ACC112 (cell line): ENCODE measurements at regions not wholly inside any gene's neighbourhood (a gene's known extent, or its start where the extent isn't known, plus 50 kb on each side); places are given as distances from the start of the nearest gene placed in this dataset.

ENCODE experiments used
- H2AFZ ChIP-seq: fragments of 200-600 bp; sonication (generic); one replicate; pipeline ENCODE4 v1.6.0; 2017; ENCODE audit warnings: antibody characterized with exemption, low read length; ENCODE audit not compliant: unreplicated experiment
- H3K27ac ChIP-seq: fragments of 200-600 bp; sonication (generic); 2 replicates; pipeline ENCODE4 v1.5.1; 2014; ENCODE audit warnings: low read depth, mild to moderate bottlenecking, antibody characterized with exemption, low read length, moderate library complexity
- H3K27me3 ChIP-seq: fragments of 200-600 bp; sonication (generic); 2 replicates; pipeline ENCODE4 v1.6.1; 2014; ENCODE audit warnings: mild to moderate bottlenecking, antibody characterized with exemption, low read length, moderate library complexity, mixed read lengths; ENCODE audit not compliant: insufficient read depth
- H3K36me3 ChIP-seq: fragments of 200-600 bp; sonication (generic); 2 replicates; pipeline ENCODE4 v1.6.1; 2016; ENCODE audit warnings: mild to moderate bottlenecking, antibody characterized with exemption, low read length, moderate library complexity, mixed read lengths; ENCODE audit not compliant: insufficient read depth
- H3K4me1 ChIP-seq: fragments of 200-600 bp; sonication (generic); one replicate; pipeline ENCODE4 v1.6.1; 2016; ENCODE audit warnings: low read length, mixed read lengths; ENCODE audit not compliant: insufficient read depth, unreplicated experiment, control insufficient read depth
- H3K4me3 ChIP-seq: fragments of 200-600 bp; sonication (generic); 2 replicates; pipeline ENCODE4 v1.5.1; 2014; ENCODE audit warnings: mild to moderate bottlenecking, low read depth, low read length
- H3K79me2 ChIP-seq: fragments of 200-600 bp; sonication (generic); one replicate; pipeline ENCODE4 v1.6.0; 2016; ENCODE audit warnings: low read length; ENCODE audit not compliant: control insufficient read depth, unreplicated experiment, insufficient read depth

- Histone ChIP-seq H3K79me2 (no peaks in the 10 kb centered on the region), H3K4me1 (peaks cover 7% of the 10 kb centered on the region), H2AFZ (no peak overlapping the region), H3K4me3 (no peak overlapping the region), H3K36me3 (no peaks in the 10 kb centered on the region), H3K27me3 (no peaks in the 10 kb centered on the region), H3K27ac (no peak overlapping the region; the same call in 1 of the 2 replicates)
These were observed 119.9 kb downstream of the ETAA1 start for GRCh38 chr2:67516899-67517530.

- no peaks in the 10 kb centered on the region for H3K36me3 ChIP-seq
- H3K79me2 ChIP-seq = no peaks in the 10 kb centered on the region
- peaks cover 14% of the 10 kb centered on the region for H3K4me1 ChIP-seq
- no peaks in the 10 kb centered on the region for H3K27me3 ChIP-seq
- H2AFZ ChIP-seq = no peak overlapping the region
- no peak overlapping the region for H3K4me3 ChIP-seq
- no peak overlapping the region for H3K27ac ChIP-seq
These were observed 125.0 kb downstream of the ETAA1 start for GRCh38 chr2:67522148-67522547.

DNA sequence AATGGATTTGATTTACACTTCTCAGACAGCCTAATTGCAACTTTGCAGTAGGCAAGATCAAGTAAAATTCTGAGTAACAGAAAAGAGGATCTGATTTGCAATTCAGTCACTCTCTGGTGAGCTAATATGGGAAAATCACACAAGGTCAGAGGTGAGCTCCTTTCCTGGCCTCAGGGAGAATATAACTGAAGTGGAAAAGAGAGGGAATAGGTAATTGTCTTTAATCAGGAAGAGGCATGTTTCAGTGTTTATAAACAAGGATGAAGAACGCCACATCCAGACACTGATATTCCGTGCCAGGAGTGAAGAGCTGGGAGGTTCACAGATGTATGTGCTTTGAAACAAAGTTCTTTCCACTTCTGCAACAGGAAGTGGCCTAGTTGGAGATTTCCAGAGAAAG lies 127.1 kb downstream of the ETAA1 start:
- peaks cover 14% of the 10 kb centered on the region for H3K4me1 ChIP-seq
- H3K27me3 ChIP-seq = no peaks in the 10 kb centered on the region
- H3K4me3 ChIP-seq = no peak overlapping the region
- no peaks in the 10 kb centered on the region for H3K36me3 ChIP-seq
- H3K27ac ChIP-seq = no peak overlapping the region
- H3K79me2 ChIP-seq = no peaks in the 10 kb centered on the region
- no peak overlapping the region for H2AFZ ChIP-seq

DNA sequence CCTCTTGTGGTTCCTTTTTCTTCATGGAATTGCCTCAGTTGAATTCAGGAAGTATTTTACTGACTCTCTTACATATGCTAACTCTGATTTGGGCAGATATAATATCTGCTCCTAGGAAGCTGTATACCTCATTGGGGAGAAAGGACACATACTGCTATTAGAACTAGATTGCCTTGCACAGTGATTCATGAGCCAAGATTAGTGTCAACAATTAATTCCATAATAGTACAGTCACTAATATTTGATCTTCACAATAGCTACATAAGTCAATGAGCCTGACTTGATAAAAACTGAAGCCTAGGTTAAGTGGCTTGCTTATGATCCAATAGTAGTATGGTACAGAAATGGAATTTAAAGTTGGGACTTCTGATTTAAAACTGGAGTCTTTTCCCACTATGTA lies 127.6 kb downstream of the ETAA1 start:
- Histone ChIP-seq H3K27me3 (no peaks in the 10 kb centered on the region), H2AFZ (no peak overlapping the region), H3K36me3 (no peaks in the 10 kb centered on the region), H3K27ac (no peak overlapping the region), H3K4me3 (no peak overlapping the region), H3K4me1 (peaks cover 14% of the 10 kb centered on the region), H3K79me2 (no peaks in the 10 kb centered on the region)

- Histone ChIP-seq H3K4me1 (peaks cover 14% of the 10 kb centered on the region), H3K4me3 (no peak overlapping the region), H3K36me3 (no peaks in the 10 kb centered on the region), H3K27me3 (no peaks in the 10 kb centered on the region), H3K27ac (peak overlapping the region; percentile 70), H2AFZ (peak overlapping the region; percentile 23), H3K79me2 (no peaks in the 10 kb centered on the region)
These were observed 129.2 kb downstream of the ETAA1 start for GRCh38 chr2:67526283-67526682.

- H3K27me3 ChIP-seq = no peaks in the 10 kb centered on the region
- no peaks in the 10 kb centered on the region for H3K36me3 ChIP-seq
- H2AFZ ChIP-seq = no peak overlapping the region
- no peak overlapping the region for H3K4me3 ChIP-seq
- no peak overlapping the region for H3K27ac ChIP-seq
- peaks cover 14% of the 10 kb centered on the region for H3K4me1 ChIP-seq
- no peaks in the 10 kb centered on the region for H3K79me2 ChIP-seq
These were observed 131.2 kb downstream of the ETAA1 start for GRCh38 chr2:67528320-67528719.

DNA sequence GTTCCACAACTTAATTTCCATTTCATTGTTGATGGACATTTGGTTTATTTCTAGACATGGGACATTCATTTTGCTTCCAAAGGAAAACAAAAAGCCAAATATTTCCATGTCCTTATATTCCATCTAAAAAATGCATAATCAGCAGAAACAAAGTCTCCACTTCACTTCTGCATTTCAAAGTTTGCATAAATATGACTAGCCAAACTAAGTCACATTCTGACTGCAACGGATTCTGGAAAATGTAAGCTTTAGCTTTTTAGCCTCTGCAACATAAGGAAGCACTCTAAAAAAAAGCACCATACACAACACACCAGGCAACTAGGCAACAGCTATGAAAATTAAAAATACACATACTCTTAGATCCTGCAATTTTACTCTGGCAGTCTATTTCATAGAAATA lies 135.3 kb downstream of the ETAA1 start:
- no peaks in the 10 kb centered on the region for H3K27me3 ChIP-seq
- no peak overlapping the region for H3K4me3 ChIP-seq
- no peak overlapping the region for H3K27ac ChIP-seq
- no peaks in the 10 kb centered on the region for H3K79me2 ChIP-seq
- no peaks in the 10 kb centered on the region for H3K4me1 ChIP-seq
- no peak overlapping the region for H2AFZ ChIP-seq
- no peaks in the 10 kb centered on the region for H3K36me3 ChIP-seq

DNA sequence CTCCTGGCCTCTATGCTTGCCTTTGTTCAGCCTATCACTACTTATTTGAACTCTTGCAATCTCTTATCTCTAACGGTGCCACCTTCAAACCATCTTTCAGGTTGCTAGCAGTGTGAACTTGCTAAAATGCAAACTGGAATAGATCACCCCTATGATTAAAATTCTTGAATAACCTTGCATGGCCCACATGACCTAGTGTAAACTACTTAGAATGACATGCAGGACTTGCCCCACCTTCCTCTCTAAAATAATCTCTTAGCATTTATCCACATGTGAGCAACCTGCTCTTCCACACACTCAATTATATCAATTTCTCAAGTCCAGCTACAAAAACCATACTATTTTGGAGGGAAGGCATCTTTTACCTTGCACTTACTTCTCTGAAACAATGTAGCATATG lies 137.6 kb downstream of the ETAA1 start:
- Histone ChIP-seq H3K4me1 (no peaks in the 10 kb centered on the region), H3K36me3 (no peaks in the 10 kb centered on the region), H3K27me3 (no peaks in the 10 kb centered on the region), H2AFZ (no peak overlapping the region), H3K4me3 (no peak overlapping the region), H3K79me2 (no peaks in the 10 kb centered on the region), H3K27ac (no peak overlapping the region)

- peaks cover 4% of the 10 kb centered on the region; the same call in 1 of the 2 replicates for H3K36me3 ChIP-seq
- no peaks in the 10 kb centered on the region for H3K27me3 ChIP-seq
- no peaks in the 10 kb centered on the region for H3K4me1 ChIP-seq
- no peak overlapping the region for H3K4me3 ChIP-seq
- no peak overlapping the region for H3K27ac ChIP-seq
- H2AFZ ChIP-seq = no peak overlapping the region
- no peaks in the 10 kb centered on the region for H3K79me2 ChIP-seq
These were observed 143.8 kb downstream of the ETAA1 start for GRCh38 chr2:67540962-67541361.

- Histone ChIP-seq H3K4me1 (no peaks in the 10 kb centered on the region), H3K79me2 (no peaks in the 10 kb centered on the region), H3K27ac (no peak overlapping the region)
These were observed 147.2 kb downstream of the ETAA1 start for GRCh38 chr2:67544286-67544685.

DNA sequence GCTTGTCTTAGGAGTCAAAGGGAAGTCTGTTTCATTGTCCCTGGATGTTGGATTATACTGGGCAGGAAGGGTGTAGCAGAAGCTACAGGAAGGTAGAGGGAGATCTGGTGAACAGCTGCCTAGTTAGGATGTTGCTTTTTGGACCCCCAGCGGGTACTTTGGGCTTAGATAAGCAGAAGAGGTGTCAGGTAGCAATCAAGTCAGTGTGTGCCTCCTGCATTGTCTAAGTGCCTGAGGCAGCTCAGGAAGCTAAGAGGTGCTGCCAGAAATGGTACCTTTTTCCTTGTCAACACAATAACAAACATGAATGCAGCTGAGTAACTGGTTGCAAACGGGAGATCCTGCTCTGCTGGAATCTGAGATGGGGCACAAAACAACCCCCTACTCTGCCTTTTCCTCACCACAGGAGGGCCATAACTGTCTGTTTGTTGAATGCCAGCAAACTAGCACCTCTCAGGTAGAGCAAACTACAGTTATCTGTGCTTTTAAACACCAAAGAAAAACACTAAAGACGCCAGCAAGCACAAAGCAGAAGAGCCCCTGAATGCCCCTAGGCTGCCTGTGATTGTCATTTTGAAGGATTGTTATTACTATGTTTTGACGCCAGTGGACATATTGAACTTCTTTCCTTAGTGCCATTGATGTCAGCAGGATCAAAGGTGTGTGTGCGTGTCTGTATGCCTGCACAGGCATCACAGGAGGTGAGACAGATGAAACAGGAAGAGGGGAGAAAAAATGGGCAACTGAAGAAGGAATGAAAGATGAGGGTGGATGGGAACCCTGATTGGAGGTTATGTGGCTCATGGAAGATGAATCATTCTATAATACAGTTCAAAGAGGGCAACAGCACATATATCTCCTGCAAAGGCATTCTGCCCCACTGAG lies 151.4 kb downstream of the ETAA1 start:
- H3K79me2 ChIP-seq = no peaks in the 10 kb centered on the region
- no peak overlapping the region for H3K4me3 ChIP-seq
- no peak overlapping the region for H2AFZ ChIP-seq
- no peak overlapping the region for H3K27ac ChIP-seq
- H3K27me3 ChIP-seq = no peaks in the 10 kb centered on the region
- no peaks in the 10 kb centered on the region for H3K4me1 ChIP-seq
- no peaks in the 10 kb centered on the region for H3K36me3 ChIP-seq

More at GRCh38 chr2:67544286-67544685, 147.2 kb downstream of the ETAA1 start:
- no peak overlapping the region for H3K4me3 ChIP-seq
- H2AFZ ChIP-seq = no peak overlapping the region
- H3K36me3 ChIP-seq = peaks cover 4% of the 10 kb centered on the region; the same call in 1 of the 2 replicates
- no peaks in the 10 kb centered on the region for H3K27me3 ChIP-seq
